IMR-90 (cell line): ENCODE measurements at regions not wholly inside any gene's neighbourhood (a gene's known extent, or its start where the extent isn't known, plus 50 kb on each side); places are given as distances from the start of the nearest gene placed in this dataset.

Source experiments
- CEBPB ChIP-seq: IDR thresholded peaks from 2 replicates; pipeline ENCODE4 v1.6.1; 2012; ENCODE audit warnings: low read depth, low read length, improper control_type of control experiment
- CTCF ChIP-seq: conservative IDR thresholded peaks from 2 replicates; pipeline ENCODE4 v1.5.1; 2012; ENCODE audit warnings: mild to moderate bottlenecking, low read depth, low read length, improper control_type of control experiment
- FOS ChIP-seq: fragments of 150-350 bp; IDR thresholded peaks from 2 replicates; pipeline ENCODE4 v1.6.1; 2016; ENCODE audit warnings: low read depth, low read length
- NFE2L2 ChIP-seq: fragments of 150-350 bp; IDR thresholded peaks from 2 replicates; pipeline ENCODE4 v1.6.1; 2016; ENCODE audit warnings: low read depth, mild to moderate bottlenecking, low read length

- no peak for TF ChIP-seq CTCF
- TF ChIP-seq CEBPB = no peak
- TF ChIP-seq NFE2L2 = no peak
- TF ChIP-seq FOS = no peak
These were observed 222.1 kb downstream of the MZT1 start for GRCh38 chr13:72505376-72505775.
